Testis (tissue), 2 donors: ENCODE measurements at regions not wholly inside any gene's neighbourhood (a gene's known extent, or its start where the extent isn't known, plus 50 kb on each side); places are given as distances from the start of the nearest gene placed in this dataset.

Experiments used
- CTCF ChIP-seq, 3 experiments: fragments of 450-650 bp in 2 of 3; fragments of 200-600 bp in 1 of 3; sonication (generic) in 1 of 3; IDR thresholded peaks; one replicate each; pipeline ENCODE4 v1.5.1; 2016 to 2019; ENCODE audit warnings: antibody characterized with exemption in 3 of 3, mild to moderate bottlenecking in 2 of 3, moderate library complexity in 1 of 3
- POLR2A ChIP-seq: fragments of 450-650 bp; IDR thresholded peaks from one replicate; pipeline ENCODE4 v1.6.1; 2017; ENCODE audit warnings: antibody characterized with exemption, mild to moderate bottlenecking, moderate library complexity

DNA sequence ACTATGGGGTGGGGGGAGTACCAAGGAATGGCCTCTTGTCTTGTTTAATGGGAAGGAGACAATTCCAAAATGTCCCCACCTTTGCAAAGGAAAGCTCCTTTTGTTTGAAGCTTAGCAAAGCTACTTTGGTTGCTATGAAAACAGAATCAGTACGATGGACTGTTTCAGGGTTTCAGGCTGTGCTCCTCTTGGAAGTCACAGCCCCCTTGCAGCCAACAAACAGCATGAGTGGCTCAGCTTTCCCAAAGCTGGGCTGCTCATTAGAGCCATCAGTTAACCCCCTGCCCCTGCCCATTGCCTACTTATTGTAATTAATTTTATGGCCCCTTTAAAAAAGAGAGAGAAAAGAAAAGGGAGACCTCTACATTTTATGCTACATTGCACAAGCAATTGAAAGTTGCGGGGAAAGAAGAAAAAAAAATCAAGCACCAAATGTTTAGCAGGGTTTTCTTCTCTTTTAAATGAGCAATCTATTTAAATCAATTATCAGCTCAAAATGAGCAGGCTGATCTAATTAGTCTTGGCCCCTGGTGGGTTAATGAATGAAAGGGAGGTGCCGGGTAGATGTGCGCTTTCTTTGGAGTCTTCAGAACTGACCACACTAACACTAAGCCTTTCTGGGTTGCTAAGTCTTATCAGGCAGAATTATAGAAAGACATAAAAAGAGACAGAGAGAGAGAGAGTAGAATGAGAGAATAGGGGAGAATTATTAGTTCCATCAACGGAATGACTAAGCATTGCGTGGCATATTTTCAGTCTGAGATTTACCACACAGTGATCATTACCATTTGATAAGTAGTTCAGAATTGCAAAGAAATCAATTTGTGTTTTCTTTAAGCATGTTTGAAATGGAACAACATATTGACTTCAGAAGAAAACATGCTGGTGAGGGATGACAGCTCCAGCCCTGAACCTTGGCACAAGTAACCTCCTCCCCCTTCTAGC is 284.9 kb downstream of the INSIG2 start:
- TF ChIP-seq CTCF (IDR thresholded peaks at IDR 0.05) (no peak), POLR2A (no peak)
